ENCODE measurements at regions not wholly inside any gene's neighbourhood (a gene's known extent, or its start where the extent isn't known, plus 50 kb on each side); places are given as distances from the start of the nearest gene placed in this dataset.

GRCh38 chr1:219794085-219794743 lies 134.1 kb downstream of the SLC30A10 start:
- Histone ChIP-seq H3K27me3 (ENCODE audit: low read length) (no peaks in the 10 kb centered on the region), H3K4me2 (ENCODE audit: low read depth, low read length, poor library complexity, severe bottlenecking) (no peak overlapping the region), H4K20me1 (ENCODE audit: low read depth, low read length) (no peaks in the 10 kb centered on the region), H3K9me3 (ENCODE audit: insufficient read depth, low read length) (no peaks in the 10 kb centered on the region), H3K36me3 (ENCODE audit: low read length) (no peaks in the 10 kb centered on the region), H3K79me2 (ENCODE audit: insufficient read depth, low read length) (no peaks in the 10 kb centered on the region), H3K9ac (ENCODE audit: low read length) (no peak overlapping the region), H3F3A (ENCODE audit: insufficient read depth) (no peaks in the 10 kb centered on the region), H3K9me2 (replicated peaks; ENCODE audit: insufficient read depth, low read length) (no peaks in the 10 kb centered on the region), H2AFZ (ENCODE audit: low read depth, low read length, severe bottlenecking) (no peak overlapping the region), H3K4me3 (ENCODE audit: insufficient read depth, low read length, poor library complexity, severe bottlenecking) (no peak overlapping the region), H3K27ac (ENCODE audit: low read depth, low read length) (no peak overlapping the region)
- no peak for TF ChIP-seq CTCF (IDR thresholded peaks at IDR 0.05; ENCODE audit: insufficient read depth, low read length, poor library complexity, severe bottlenecking)
- no peak for TF ChIP-seq EZH2phosphoT487 (conservative IDR thresholded peaks at IDR 0.05; ENCODE audit: low read length)

GRCh38 chr1:219792337-219793021 lies 135.9 kb downstream of the SLC30A10 start:
- Histone ChIP-seq H3K79me2 (ENCODE audit: insufficient read depth, low read length) (no peaks in the 10 kb centered on the region), H3K27me3 (ENCODE audit: low read length) (no peaks in the 10 kb centered on the region), H3K36me3 (ENCODE audit: low read length) (no peaks in the 10 kb centered on the region), H3K9me2 (replicated peaks; ENCODE audit: insufficient read depth, low read length) (no peaks in the 10 kb centered on the region), H3K9ac (ENCODE audit: low read length) (no peak overlapping the region), H3K4me2 (ENCODE audit: low read depth, low read length, poor library complexity, severe bottlenecking) (no peak overlapping the region), H4K20me1 (ENCODE audit: low read depth, low read length) (no peaks in the 10 kb centered on the region), H3K4me3 (ENCODE audit: insufficient read depth, low read length, poor library complexity, severe bottlenecking) (no peak overlapping the region), H3F3A (ENCODE audit: insufficient read depth) (no peaks in the 10 kb centered on the region), H2AFZ (ENCODE audit: low read depth, low read length, severe bottlenecking) (no peak overlapping the region), H3K27ac (ENCODE audit: low read depth, low read length) (no peak overlapping the region), H3K9me3 (ENCODE audit: insufficient read depth, low read length) (no peaks in the 10 kb centered on the region)
- no peak for TF ChIP-seq CTCF (IDR thresholded peaks at IDR 0.05; ENCODE audit: insufficient read depth, low read length, poor library complexity, severe bottlenecking)
- no peak for TF ChIP-seq EZH2phosphoT487 (conservative IDR thresholded peaks at IDR 0.05; ENCODE audit: low read length)

DNA sequence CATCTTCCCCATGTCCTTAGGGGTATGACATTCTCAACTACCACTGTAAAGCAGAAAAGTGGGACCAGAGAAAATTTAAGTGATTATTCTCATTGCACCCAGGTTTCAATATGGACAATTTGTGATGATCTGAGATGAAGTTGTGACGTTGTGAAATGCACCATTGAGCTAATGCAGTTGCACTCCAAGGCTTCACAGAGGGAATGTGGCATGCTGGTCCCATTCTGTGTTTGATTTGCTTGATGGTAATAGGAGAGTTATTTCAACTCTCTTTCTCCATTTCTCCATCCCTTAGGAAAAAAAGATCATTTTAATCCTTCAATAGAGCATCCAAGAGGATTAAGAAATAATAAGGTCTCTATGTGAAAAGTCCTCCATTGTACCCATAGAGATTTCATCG lies 136.6 kb downstream of the SLC30A10 start:
- no peaks in the 10 kb centered on the region for H3K9me3 ChIP-seq (ENCODE audit: insufficient read depth, low read length)
- H3K4me2 ChIP-seq (ENCODE audit: low read depth, low read length, poor library complexity, severe bottlenecking): no peak overlapping the region
- no peaks in the 10 kb centered on the region for H4K20me1 ChIP-seq (ENCODE audit: low read depth, low read length)
- no peaks in the 10 kb centered on the region for H3K36me3 ChIP-seq (ENCODE audit: low read length)
- no peak overlapping the region for H3K27ac ChIP-seq (ENCODE audit: low read depth, low read length)
- no peak for TF ChIP-seq EZH2phosphoT487 (conservative IDR thresholded peaks at IDR 0.05; ENCODE audit: low read length)
- no peak for TF ChIP-seq CTCF (IDR thresholded peaks at IDR 0.05; ENCODE audit: insufficient read depth, low read length, poor library complexity, severe bottlenecking)
- no peak overlapping the region for H2AFZ ChIP-seq (ENCODE audit: low read depth, low read length, severe bottlenecking)
- H3K9me2 ChIP-seq (replicated peaks; ENCODE audit: insufficient read depth, low read length): no peaks in the 10 kb centered on the region
- H3K79me2 ChIP-seq (ENCODE audit: insufficient read depth, low read length): no peaks in the 10 kb centered on the region
- H3K4me3 ChIP-seq (ENCODE audit: insufficient read depth, low read length, poor library complexity, severe bottlenecking): no peak overlapping the region
- no peaks in the 10 kb centered on the region for H3F3A ChIP-seq (ENCODE audit: insufficient read depth)
- H3K9ac ChIP-seq (ENCODE audit: low read length): no peak overlapping the region
- no peaks in the 10 kb centered on the region for H3K27me3 ChIP-seq (ENCODE audit: low read length)
